ENCODE measurements at regions not wholly inside any gene's neighbourhood (a gene's known extent, or its start where the extent isn't known, plus 50 kb on each side); places are given as distances from the start of the nearest gene placed in this dataset.

GRCh38 chr2:205860181-205860580 lies 177.9 kb downstream of the NRP2 start:
- Histone ChIP-seq H3K27me3 (no peaks in the 10 kb centered on the region), H3K4me1 (replicated peaks in 1 of 2) (no peaks in the 10 kb centered on the region), H3K4me3 (no peak overlapping the region), H3K36me3 (replicated peaks in 1 of 2) (no peaks in the 10 kb centered on the region), H3K27ac (no peak overlapping the region), H3K9me3 (replicated peaks in 1 of 3) (no peaks in the 10 kb centered on the region)
- intact Hi-C loops (cut with DNase I): no loop called here
- DNase-seq: no peak
- WGBS, 4 donors: 70 to 88% (median 79%) methylated on average over 9 of the region's 9 CpGs
- TF ChIP-seq POLR2A (IDR thresholded peaks at IDR 0.05): no peak
- TF ChIP-seq, protein P1, sequence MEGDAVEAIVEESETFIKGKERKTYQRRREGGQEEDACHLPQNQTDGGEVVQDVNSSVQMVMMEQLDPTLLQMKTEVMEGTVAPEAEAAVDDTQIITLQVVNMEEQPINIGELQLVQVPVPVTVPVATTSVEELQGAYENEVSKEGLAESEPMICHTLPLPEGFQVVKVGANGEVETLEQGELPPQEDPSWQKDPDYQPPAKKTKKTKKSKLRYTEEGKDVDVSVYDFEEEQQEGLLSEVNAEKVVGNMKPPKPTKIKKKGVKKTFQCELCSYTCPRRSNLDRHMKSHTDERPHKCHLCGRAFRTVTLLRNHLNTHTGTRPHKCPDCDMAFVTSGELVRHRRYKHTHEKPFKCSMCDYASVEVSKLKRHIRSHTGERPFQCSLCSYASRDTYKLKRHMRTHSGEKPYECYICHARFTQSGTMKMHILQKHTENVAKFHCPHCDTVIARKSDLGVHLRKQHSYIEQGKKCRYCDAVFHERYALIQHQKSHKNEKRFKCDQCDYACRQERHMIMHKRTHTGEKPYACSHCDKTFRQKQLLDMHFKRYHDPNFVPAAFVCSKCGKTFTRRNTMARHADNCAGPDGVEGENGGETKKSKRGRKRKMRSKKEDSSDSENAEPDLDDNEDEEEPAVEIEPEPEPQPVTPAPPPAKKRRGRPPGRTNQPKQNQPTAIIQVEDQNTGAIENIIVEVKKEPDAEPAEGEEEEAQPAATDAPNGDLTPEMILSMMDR (IDR thresholded peaks at IDR 0.05): no peak

DNA sequence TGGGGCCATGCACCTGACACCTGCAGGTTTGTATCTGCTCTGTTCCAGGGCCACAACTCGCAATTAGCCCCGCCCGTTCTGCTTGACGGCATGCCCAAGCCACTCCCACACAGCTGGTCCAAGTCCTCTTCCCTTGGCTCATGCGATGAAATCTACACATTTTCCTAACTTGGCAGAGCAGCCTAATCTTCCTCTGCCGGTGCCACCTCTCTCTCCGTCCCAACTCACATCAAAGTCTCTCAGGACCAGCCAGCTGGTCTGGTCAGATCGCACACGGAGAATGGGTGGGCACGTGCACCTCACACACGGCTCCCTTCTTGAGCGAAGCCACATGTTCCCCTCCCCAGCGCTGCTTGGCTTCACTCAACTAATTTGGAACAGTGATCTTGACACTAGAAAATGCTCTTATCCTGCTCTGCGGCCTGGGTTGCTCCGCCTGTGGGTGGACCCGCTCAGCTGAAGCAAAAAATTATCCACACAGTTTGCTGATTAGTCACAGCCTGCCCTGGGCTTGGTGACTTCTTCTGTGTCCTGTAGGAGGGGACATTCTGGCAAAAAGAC lies 176.7 kb downstream of the NRP2 start:
- TF ChIP-seq, protein P1 (IDR thresholded peaks at IDR 0.05): no peak
- no peak for TF ChIP-seq POLR2A (IDR thresholded peaks at IDR 0.05)
- 79 to 87% (median 82%) methylated on average over 16 of the region's 16 CpGs for WGBS, 4 donors
- no peaks in the 10 kb centered on the region for H3K4me1 ChIP-seq (replicated peaks in 1 of 2)
- no peaks in the 10 kb centered on the region for H3K36me3 ChIP-seq (replicated peaks in 1 of 2)
- no peak overlapping the region for H3K27ac ChIP-seq
- H3K9me3 ChIP-seq (replicated peaks in 1 of 3): no peaks in the 10 kb centered on the region
- H3K27me3 ChIP-seq: no peaks in the 10 kb centered on the region
- intact Hi-C loops (cut with DNase I): no loop called here
- no peak for DNase-seq
- no peak overlapping the region for H3K4me3 ChIP-seq

DNA sequence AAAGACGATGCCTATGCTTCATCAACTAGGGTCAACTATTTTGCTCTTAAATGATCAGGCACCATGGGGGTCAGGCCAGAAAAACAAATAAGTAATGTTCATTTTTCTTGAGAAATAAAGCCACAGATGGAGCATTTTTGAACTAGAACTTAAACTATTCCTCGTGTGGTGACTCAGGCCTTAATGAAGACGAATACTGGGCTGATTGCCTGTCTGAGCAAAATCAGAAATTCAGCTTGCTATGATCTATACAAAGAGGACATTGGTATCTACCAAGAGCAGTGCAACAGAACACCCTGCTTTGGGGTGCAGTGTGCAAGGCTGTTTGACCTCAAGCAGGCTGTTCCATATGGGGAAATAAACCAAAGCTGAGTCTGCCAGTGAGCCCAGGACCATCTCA lies 176.0 kb downstream of the NRP2 start:
- no peak for TF ChIP-seq POLR2A (IDR thresholded peaks at IDR 0.05)
- TF ChIP-seq, protein P1 (IDR thresholded peaks at IDR 0.05): no peak
- WGBS, 4 donors: 86 to 88% (median 87%) methylated on average over 3 of the region's 3 CpGs
- intact Hi-C loops (cut with DNase I): no loop called here

GRCh38 chr2:205857520-205858237 lies 175.4 kb downstream of the NRP2 start:
- H3K4me3 ChIP-seq: no peak overlapping the region
- intact Hi-C loops (cut with DNase I): no loop called here
- 89 to 93% (median 90%) methylated on average over 13 of the region's 13 CpGs for WGBS, 4 donors
- H3K27me3 ChIP-seq: peaks cover 3% of the 10 kb centered on the region
- no peaks in the 10 kb centered on the region for H3K4me1 ChIP-seq (replicated peaks in 1 of 2)
- H3K9me3 ChIP-seq (replicated peaks in 1 of 3): no peaks in the 10 kb centered on the region
- no peaks in the 10 kb centered on the region for H3K36me3 ChIP-seq (replicated peaks in 1 of 2)
- no peak for DNase-seq
- no peak for TF ChIP-seq POLR2A (IDR thresholded peaks at IDR 0.05)
- TF ChIP-seq, protein P1 (IDR thresholded peaks at IDR 0.05): no peak
- H3K27ac ChIP-seq: no peak overlapping the region

More for the DNA sequence above, 176.0 kb downstream of the NRP2 start:
- Histone ChIP-seq H3K27ac (no peak overlapping the region), H3K27me3 (peaks cover 2% of the 10 kb centered on the region), H3K4me3 (no peak overlapping the region), H3K4me1 (replicated peaks in 1 of 2) (no peaks in the 10 kb centered on the region), H3K36me3 (replicated peaks in 1 of 2) (no peaks in the 10 kb centered on the region), H3K9me3 (replicated peaks in 1 of 3) (no peaks in the 10 kb centered on the region)
- no peak for DNase-seq
